Stimulated activated CD8-positive, alpha-beta memory T cell treated with anti-CD3 and anti-CD28 coated beads, Interleukin-4, amount 100 ng/mL, for 1 hour (primary cell): ENCODE measurements at regions not wholly inside any gene's neighbourhood (a gene's known extent, or its start where the extent isn't known, plus 50 kb on each side); places are given as distances from the start of the nearest gene placed in this dataset.
"Not testable (repeated sequence)": the region's sequence is repeated elsewhere in the genome, so short reads cannot be mapped to it uniquely, and the experiment has no call there.

Source experiments
- DNase-seq, 2 donors: peaks; one replicate each; pipeline ENCODE4 v3.0.0-alpha.2; 2020; ENCODE audit warnings: low read depth in 2 of 2, low spot score in 1 of 2

GRCh38 chr7:51639661-51640334, 323.2 kb upstream of the COBL start:
- DNase-seq: no peak

- no peak for DNase-seq
Measured at GRCh38 chr7:51636503-51636902, 319.9 kb upstream of the COBL start.

GRCh38 chr7:51635775-51636174, 319.2 kb upstream of the COBL start:
- no peak for DNase-seq

GRCh38 chr7:51634538-51634937, 317.9 kb upstream of the COBL start:
- DNase-seq: no peak

- no peak for DNase-seq
Measured at GRCh38 chr7:51634025-51634424, 317.4 kb upstream of the COBL start.

- no peak for DNase-seq
Measured at GRCh38 chr7:51633596-51633995, 317.0 kb upstream of the COBL start.

- DNase-seq: no peak
Measured at GRCh38 chr7:51633006-51633405, 316.4 kb upstream of the COBL start.

- DNase-seq: no peak
Measured at GRCh38 chr7:51630933-51631332, 314.3 kb upstream of the COBL start.

- no peak for DNase-seq
Measured at GRCh38 chr7:51629206-51629605, 312.6 kb upstream of the COBL start.

GRCh38 chr7:51621956-51622355, 305.3 kb upstream of the COBL start:
- no peak for DNase-seq

- DNase-seq: no peak
Measured at GRCh38 chr7:51620706-51621105, 304.1 kb upstream of the COBL start.

- no peak for DNase-seq
Measured at GRCh38 chr7:51619880-51620279, 303.3 kb upstream of the COBL start.

- DNase-seq: no peak
Measured at GRCh38 chr7:51617686-51618085, 301.1 kb upstream of the COBL start.

GRCh38 chr7:51613911-51614357, 297.3 kb upstream of the COBL start:
- no peak for DNase-seq

- DNase-seq: no peak
Measured at GRCh38 chr7:51611937-51612336, 295.3 kb upstream of the COBL start.

- DNase-seq: no peak
Measured at GRCh38 chr7:51607447-51607846, 290.8 kb upstream of the COBL start.

GRCh38 chr7:51606601-51607154, 290.1 kb upstream of the COBL start:
- no peak for DNase-seq

GRCh38 chr7:51602376-51602775, 285.8 kb upstream of the COBL start:
- DNase-seq: no peak

- DNase-seq: no peak
Measured at GRCh38 chr7:51601461-51601860, 284.9 kb upstream of the COBL start.

GRCh38 chr7:51599935-51600334, 283.3 kb upstream of the COBL start:
- not testable (repeated sequence) for DNase-seq

- DNase-seq: no peak
Measured at GRCh38 chr7:51593628-51594027, 277.0 kb upstream of the COBL start.

GRCh38 chr7:51592842-51593599, 276.4 kb upstream of the COBL start:
- DNase-seq: no peak
